T follicular helper cell (primary cell): ENCODE measurements at regions not wholly inside any gene's neighbourhood (a gene's known extent, or its start where the extent isn't known, plus 50 kb on each side); places are given as distances from the start of the nearest gene placed in this dataset.

Experiments
- DNase-seq: peaks from one replicate; pipeline ENCODE4 v3.0.0-alpha.2; 2020; ENCODE audit warnings: low read depth

GRCh38 chr4:180913750-180914149, 1329.5 kb upstream of the TENM3 start:
- DNase-seq = no peak

DNA sequence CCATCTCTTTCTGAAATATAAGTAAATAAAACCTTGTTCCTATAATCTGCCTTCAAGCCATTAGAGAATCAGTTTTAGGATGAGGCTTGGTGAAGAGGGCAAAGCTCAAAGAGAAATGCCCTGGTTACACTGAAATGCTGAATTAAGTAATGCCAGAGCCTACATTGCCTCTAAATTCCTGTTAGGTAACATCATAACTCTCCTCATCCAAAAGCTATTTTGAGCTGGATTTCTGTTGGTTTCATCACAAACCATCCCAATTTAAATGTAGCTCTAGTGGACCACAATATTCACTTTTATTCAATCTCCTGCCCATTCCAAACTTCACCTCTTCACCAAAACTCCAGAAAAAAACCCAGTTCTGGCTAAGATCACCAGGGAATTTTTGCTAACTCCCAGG, 1319.7 kb upstream of the TENM3 start:
- DNase-seq = no peak

DNA sequence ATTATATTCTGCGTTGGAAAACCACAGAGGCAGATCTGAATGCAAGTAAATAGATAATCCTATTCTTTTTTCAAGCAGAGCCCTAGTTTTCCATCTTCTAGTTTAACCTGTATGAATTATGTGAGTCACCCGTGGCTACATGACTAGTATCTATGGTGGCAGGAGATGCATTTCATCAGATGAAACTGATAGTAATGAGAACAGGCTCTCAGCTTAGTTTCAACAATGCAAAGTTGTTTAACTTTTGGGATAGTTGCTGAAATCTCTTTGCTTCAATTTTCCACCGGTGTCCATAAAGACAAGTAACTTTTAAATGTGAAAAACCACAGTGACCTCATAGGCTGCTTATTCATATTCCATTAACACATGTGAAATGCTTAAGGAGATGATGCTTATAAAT, 1317.4 kb upstream of the TENM3 start:
- no peak for DNase-seq

- no peak for DNase-seq
Measured at GRCh38 chr4:180926277-180926676, 1316.9 kb upstream of the TENM3 start.

DNA sequence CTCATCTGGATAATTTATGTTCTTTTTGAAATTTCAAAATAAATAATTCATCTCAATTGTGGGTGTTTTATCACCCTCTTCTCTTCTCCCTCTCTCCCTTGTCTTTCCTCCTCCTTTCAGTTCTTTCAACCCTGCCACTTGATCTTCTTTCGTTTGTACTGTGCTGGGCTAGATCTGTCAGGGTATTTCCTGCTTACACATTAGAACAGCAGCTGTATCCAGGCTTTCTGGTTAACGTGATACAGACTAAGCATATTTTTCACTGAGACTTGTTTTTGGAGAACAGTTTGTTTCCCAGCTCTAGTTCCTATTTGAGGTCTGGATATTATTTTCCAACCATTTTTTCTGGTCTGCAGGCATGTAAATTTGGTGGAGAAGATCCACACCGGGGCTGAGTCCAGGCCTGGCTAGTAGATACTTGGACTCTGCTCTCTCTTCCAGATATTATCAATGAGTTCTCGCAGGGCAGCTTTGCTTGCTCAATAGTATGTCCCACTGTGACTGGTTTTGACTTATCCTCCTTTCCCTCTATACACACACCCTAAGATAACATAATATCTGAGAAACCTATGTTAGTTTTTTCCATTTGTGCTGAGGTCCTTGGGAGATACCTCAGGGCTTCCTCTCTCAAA, 1310.7 kb upstream of the TENM3 start:
- no peak for DNase-seq

- DNase-seq = no peak
Measured at GRCh38 chr4:180937083-180937482, 1306.1 kb upstream of the TENM3 start.

DNA sequence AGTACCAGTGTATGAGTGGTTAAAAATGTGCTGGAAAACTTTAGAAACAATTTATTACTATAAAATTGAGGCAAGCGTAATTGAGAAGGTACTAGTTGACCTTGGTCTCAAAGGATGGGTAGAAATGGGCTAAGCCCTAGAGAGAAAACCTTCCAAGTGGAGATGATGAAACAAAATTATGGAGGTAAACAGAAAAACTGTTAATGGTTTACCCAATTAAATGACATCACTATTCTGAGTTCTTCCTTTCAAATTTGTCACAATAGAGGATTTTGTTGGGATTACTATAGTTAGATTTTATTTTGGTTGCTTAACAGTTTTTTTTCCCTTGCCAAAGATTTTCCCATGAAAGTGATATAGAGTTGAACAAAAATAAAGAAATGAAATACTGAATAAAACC, 1302.5 kb upstream of the TENM3 start:
- DNase-seq = no peak

DNA sequence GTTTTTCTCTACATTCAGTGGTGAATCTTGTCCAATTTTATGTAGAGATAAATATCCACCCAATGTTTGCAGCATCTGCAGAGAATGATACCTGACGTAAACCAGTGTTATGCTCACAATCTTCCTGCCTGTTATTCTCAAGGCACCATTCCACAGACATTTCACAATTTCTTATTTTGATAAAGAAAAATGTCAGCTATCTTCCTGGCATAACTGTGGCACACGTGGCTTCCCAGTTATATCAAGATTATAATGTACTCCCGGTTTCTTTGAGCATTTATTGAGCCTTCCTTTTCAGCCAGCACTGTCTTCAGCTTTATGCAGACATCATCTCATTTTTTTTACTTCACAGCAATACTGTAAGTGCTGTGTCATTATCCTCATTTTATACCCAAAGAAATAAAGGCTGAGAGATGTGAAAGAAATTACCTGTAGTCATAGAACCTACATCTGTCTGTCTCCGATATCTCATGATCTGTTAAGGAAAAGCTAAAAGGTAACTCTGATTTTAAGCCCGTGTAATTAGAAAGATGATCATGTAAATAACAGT, 1300.8 kb upstream of the TENM3 start:
- no peak for DNase-seq

- no peak for DNase-seq
Measured at GRCh38 chr4:180946188-180946587, 1297.0 kb upstream of the TENM3 start.

GRCh38 chr4:180947425-180947824, 1295.8 kb upstream of the TENM3 start:
- DNase-seq = no peak

DNA sequence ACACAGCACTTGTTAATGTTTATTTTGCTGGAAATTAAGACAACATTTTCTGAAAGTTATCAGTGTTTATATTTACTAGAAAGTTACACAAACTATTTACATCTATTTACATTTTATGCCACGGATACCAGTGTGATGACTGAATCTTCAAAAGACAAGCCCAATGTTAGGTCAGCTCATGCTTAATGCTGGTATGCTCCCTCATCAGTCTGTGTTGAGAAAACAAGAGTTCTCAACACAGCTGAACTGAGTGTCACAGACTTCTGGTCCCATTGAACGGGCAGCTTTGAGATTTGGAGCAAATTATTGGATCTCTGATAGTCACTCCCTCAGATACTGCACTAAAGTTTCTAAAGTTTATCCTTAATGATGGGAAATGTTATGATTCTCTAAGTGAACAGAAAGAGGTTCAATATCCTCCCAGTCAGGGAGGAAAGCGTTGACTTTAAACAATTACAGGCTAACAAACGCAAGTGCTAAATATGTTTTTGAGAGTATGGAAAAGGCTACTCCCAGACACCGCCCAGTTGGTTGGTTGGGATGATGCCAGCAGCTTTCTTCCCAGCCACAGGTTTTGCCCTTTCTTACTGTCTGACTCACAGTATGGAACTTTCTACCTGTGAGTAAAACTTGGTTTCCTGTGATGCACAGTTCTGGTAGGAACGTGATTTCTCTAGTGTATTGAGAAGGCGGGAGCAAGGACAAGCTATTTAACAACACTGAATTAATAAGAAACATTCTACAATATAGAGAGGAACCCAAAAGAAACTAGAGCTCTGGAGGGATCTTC, 1293.6 kb upstream of the TENM3 start:
- DNase-seq = no peak

DNA sequence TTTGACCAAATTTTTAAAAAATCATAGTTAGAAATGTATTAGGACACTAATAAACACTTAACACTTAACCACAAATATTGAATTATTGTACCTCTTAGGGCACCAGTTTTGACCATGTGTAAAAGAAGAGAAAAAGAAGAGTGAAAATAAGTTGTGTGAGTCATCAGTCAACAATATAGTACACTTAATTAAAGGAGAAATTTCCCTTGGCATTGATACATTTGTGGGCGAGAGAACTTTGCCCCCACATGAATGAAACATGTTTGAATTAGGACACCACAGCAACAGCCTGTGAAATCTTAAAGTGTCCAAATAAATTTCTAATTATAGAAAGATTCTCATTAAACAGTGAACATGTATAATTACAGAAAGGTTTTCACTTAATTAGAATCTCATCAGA, 1292.8 kb upstream of the TENM3 start:
- DNase-seq = no peak

DNA sequence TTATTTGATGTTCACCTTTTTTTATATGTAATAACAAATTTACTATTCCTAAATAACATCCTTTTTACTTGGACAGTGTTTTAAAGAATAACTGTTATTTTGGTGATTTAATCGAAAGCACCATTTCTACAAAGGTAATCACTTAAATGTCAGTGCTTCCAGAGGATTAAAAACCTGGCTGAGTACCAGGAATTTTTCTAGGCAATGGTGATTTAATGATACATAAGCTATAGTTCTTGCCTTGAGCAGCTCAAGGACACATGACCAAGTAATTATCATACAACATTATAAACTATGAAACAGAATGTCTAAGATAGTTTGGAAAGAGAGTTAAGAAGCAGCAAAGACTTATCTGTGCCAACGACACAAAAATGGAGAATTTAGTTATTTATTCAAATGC, 1291.9 kb upstream of the TENM3 start:
- no peak for DNase-seq

GRCh38 chr4:180953572-180953971, 1289.6 kb upstream of the TENM3 start:
- DNase-seq = no peak

- no peak for DNase-seq
Measured at GRCh38 chr4:180960743-180961401, 1282.3 kb upstream of the TENM3 start.

GRCh38 chr4:180962268-180962667, 1280.9 kb upstream of the TENM3 start:
- no peak for DNase-seq

GRCh38 chr4:180966312-180966711, 1276.9 kb upstream of the TENM3 start:
- no peak for DNase-seq

- no peak for DNase-seq
Measured at GRCh38 chr4:180967936-180968335, 1275.3 kb upstream of the TENM3 start.

DNA sequence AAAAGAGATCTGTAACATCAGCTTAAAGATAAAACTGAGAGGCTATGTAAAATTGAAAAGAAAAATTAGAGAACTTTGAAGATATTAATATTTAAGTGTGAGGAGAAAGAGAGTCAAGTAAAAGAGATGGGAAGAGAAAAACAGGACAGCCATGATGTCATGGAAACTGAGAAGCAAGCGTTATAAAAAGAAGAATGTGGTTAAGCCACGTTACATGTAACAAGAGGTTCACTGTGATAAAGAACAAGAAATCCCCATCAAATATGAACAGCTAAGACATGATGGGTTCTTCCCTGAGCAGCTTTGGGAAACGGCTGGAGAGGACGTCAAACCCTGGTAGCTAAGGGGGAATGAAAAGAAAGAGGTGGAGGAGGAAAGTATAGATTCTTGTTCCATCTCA, 1269.3 kb upstream of the TENM3 start:
- DNase-seq = no peak

DNA sequence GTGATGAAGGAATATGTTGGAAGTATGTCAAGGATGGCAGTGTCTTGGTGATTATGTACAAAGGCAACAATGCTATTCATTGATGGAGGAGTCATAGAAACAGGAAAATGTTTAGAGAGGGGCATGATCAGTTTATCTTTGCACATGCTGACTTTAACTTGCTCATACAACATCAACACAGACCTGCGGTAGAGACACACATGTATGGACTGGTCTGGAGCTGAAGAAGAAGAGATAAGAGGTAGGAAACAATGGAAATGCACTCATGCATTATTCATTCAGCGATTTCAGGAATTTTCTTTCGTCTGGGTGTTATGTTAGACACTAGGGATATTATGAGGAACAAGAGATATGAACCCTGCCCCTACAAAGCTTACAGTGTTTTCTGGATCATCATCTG, 1252.3 kb upstream of the TENM3 start:
- DNase-seq = no peak

- no peak for DNase-seq
Measured at GRCh38 chr4:180993244-180993836, 1249.9 kb upstream of the TENM3 start.

DNA sequence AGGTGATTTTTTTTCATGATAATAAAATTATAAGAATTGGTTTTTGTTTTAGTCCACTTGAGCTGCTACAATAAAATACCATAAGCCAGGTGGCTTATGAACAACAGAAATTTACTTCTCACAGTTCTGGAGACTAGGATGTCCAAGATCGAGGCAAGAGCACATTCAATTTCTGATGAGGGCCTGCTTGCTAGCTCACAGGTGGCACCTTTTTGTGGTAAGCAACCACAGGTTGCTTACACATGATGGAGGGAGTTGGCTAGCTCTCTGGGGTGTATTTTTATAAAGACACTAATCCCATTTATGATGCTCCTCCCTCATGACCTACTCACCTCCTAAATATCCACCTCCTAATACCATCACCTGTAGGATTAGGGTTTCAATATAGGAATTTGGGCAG, 1248.5 kb upstream of the TENM3 start:
- no peak for DNase-seq

- no peak for DNase-seq
Measured at GRCh38 chr4:180999217-180999616, 1244.0 kb upstream of the TENM3 start.
